Activated CD4-positive, alpha-beta T cell treated with anti-CD3 and anti-CD28 coated beads, Interleukin-2, amount 50 U/mL, for 24 hours (primary cell): ENCODE measurements at regions not wholly inside any gene's neighbourhood (a gene's known extent, or its start where the extent isn't known, plus 50 kb on each side); places are given as distances from the start of the nearest gene placed in this dataset.

Source experiments
- DNase-seq, 2 donors: peaks; one replicate each; pipeline ENCODE4 v3.0.0-alpha.2; 2020; ENCODE audit warnings: low read depth in 1 of 2, low spot score in 1 of 2

DNA sequence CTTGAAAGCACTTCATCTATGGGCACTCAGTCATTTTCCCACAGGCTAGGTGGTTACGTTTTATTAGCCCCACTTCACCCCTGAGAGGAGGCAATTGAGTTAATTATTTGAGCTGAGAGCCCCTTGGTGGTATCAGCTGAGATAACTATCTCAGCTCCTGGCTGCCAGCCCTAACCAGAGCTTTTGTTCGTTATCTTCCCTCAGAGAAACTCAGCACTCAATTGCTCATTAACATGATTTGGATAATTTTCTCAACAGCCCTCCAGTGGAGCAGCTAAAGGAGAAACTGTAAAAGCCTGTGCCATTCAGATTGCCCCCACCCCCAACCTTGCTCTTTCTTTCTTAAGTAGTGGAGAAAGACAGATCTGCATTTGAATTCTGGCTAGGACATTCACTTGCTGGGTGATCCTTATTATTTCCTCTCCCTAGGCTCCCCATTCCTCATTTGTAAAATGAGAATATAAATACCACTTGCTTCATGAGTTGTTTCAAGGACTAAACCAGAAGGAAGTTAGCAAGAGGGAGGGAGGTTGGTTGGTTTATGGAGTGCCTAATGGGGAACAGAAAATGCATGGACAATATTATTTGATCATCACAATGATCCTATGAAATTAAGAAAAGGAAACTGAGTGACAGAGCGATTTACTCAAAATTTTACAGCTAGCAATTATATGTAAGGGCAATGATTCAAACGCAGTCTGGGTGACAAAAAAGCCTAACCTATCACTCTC is 218.7 kb upstream of the FGGY start:
- DNase-seq = no peak

GRCh38 chr1:59078866-59079265 is 218.0 kb upstream of the FGGY start:
- no peak for DNase-seq

- DNase-seq = no peak
Measured at GRCh38 chr1:59079434-59080140, 217.3 kb upstream of the FGGY start.

DNA sequence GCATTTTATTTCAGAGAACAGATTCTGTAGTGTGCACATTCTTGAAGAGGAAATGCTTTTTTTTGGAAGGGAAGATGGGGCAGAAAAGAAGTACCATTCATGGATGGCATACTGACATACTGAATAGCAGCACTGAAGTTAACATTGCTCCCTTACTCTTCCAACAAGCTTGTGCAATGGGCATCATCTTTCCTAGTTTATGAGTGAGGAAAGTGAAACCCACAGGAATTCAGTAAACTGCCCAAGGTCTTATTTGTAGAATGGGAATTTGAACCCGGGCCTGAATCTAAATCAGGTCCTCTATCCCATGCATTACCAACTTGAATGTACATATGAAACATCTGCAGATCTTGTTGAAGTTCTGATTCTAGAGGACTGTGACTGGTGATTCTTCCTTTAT is 215.7 kb upstream of the FGGY start:
- DNase-seq = no peak

DNA sequence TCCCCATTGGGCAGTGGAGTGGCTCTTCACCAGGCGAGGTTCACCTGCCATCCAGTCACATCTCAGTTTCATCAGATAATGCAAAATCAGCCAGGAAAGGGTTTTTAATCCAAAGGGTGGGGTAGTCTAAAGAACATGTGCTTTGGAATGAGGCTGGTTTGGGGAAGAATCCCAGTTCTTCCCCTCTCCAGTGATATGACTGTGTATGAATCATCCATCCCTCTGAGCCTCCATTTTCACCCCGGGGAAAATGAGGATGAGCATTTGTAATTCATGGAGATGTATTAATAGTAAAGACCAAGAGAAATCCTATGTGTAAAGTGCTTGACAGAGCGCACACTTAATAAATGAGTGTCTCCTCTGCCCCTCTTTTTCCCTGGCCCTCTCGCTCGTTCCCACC is 215.1 kb upstream of the FGGY start:
- DNase-seq = no peak

DNA sequence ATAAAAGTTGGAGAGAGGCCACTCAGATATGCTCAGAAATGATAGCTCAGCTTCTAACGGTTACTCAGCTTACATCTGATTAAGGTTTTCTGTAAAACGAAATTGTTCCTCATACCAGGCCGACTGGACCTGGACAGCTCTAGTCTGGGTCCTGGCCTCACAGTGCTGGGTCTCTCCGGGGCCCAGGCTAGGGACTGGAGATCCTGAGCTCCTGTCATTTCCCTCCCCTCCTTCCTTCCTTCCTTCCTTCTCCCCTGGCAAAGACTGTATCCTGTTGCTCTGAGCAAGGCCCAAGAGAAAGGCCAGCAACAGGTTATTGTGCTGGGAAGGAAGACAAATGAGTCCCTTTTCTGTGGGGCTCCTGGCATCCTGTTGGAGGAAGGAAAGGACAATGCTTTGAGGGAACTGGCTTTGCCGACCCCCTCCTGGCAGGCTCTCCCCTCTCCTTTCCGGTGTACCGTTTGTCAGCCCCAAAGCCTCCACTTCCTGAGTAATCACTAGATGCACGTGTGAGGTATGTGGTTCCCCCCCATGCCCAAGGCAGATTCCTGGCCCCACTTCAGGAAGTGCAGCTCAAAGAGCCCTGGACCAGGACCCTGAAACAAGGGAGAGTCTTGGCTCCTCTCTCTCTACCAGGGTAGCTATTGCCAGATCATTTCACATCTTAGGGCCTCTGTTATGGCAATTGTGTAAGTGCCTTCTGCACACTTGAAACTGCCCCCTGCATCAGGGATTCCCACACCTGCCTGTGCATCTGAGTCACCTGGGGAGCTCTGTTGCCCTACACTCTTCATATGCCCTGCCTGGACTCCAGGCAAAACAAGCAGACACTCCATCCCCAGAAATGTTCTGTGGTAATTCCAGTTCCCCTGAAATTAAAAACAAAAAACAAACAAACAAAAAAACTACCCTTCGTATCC is 212.7 kb upstream of the FGGY start:
- DNase-seq = no peak

GRCh38 chr1:59085101-59085500 is 211.8 kb upstream of the FGGY start:
- no peak for DNase-seq

GRCh38 chr1:59089036-59089798 is 207.7 kb upstream of the FGGY start:
- DNase-seq = no peak

- no peak for DNase-seq
Measured at GRCh38 chr1:59089922-59090457, 206.9 kb upstream of the FGGY start.

DNA sequence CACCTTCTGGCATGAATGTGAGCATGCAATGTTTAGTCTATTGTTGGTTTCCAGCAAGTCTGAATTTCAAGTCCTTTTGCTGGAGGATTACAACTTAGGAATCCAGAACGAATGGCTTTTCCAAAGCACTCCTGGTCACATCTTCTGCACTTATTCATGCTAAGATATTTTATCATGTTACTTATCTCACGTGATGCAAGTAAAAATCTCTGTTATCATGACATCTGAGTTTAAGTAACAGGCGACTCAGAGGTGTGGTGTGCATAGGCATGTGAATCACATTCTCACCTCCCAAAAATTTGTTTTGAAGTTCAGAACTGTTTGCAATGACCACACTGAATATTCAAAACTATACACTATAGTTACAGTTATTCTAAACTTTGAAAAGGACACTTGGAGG is 204.8 kb upstream of the FGGY start:
- no peak for DNase-seq

- DNase-seq = no peak
Measured at GRCh38 chr1:59094001-59094400, 202.9 kb upstream of the FGGY start.

DNA sequence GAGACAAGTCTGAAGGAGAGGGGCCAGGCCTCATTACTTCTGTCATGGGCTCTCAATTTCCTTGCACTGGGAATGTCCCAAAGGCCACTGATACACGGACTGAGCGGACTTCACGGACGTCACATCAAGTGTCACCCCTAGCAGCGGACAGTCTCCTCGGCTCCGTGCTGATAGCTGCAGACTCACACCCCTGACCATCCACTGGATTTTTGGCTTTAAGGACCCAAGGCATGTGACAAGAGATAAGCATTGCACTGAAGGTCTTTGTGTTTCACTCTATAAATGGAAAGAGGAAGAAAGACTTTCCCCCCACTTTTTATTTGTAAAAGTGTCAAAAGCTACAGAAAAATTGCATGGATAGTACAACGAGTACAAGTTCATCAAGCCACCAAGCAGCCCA is 200.4 kb upstream of the FGGY start:
- no peak for DNase-seq

- DNase-seq = no peak
Measured at GRCh38 chr1:59098655-59099054, 198.2 kb upstream of the FGGY start.

- DNase-seq = no peak
Measured at GRCh38 chr1:59100708-59101374, 196.1 kb upstream of the FGGY start.

DNA sequence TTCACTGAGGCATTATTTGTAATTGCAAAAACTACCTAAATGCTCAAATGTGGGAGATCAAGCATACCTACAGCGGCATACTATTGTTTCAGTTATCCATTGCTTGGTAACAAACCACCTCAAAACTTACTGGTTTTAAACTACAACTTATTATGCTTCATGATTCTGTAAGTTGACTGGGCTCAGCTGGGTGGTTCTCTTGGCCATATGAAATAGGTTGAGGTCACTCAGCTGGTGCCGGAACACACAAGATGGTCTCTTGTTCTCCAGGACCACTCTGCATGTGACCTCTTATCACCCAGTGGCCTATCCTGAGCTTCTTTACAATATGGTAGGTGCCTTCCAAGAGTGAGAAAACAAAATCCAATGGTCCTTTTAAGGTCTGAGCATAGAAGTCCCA is 195.4 kb upstream of the FGGY start:
- no peak for DNase-seq

- no peak for DNase-seq
Measured at GRCh38 chr1:59103457-59103856, 193.4 kb upstream of the FGGY start.

DNA sequence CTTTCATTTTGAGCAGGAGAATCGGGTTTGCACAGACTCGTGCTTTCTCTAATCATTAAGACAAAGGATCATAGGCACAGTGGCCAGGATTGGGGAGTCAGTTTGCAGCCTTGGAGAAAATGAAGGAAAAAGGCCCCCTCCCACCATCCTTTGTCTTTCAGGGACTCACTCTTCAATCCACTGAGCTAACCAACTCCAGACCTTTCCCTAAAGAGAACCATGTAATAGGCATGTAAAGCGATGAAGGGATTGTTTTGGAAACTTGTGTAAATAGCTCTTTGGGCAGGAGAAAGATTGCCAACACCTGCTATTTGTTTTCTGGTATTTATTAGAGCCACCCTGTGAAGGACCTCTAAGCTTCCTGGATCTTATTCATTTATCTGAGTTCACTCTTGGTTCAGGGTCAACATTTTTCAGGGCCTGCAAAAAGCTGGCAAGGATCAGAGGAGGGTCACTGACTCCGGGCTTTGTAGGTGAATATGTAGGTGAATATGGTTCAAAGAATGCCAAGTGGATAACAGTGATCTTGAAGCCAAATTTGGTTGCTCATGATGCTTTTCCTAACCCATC is 192.6 kb upstream of the FGGY start:
- DNase-seq = no peak

GRCh38 chr1:59105548-59106507 is 191.1 kb upstream of the FGGY start:
- DNase-seq = no peak

- no peak for DNase-seq
Measured at GRCh38 chr1:59107516-59107915, 189.4 kb upstream of the FGGY start.
